Thyroid gland (tissue), 4 donors: ENCODE measurements at regions not wholly inside any gene's neighbourhood (a gene's known extent, or its start where the extent isn't known, plus 50 kb on each side); places are given as distances from the start of the nearest gene placed in this dataset.

Experiments used
- POLR2A ChIP-seq, 2 donors: fragments of 450-650 bp; IDR thresholded peaks; one replicate each; pipeline ENCODE4 v1.6.1; 2017; ENCODE audit warnings: antibody characterized with exemption in 2 of 2, mild to moderate bottlenecking in 2 of 2, moderate library complexity in 1 of 2
- TF ChIP-seq, protein P1 (sequence below), 6 experiments: fragments of 200-600 bp in 3 of 6; fragments of 450-650 bp in 3 of 6; sonication (generic) in 3 of 6; IDR thresholded peaks; one replicate each; pipeline ENCODE4 v1.5.1; 2016 to 2019; ENCODE audit warnings: antibody characterized with exemption in 6 of 6, mild to moderate bottlenecking in 2 of 6, inconsistent platforms in 1 of 6, moderate library complexity in 1 of 6

GRCh38 chr9:104025104-104025503 lies 69.0 kb upstream of the SMC2 start:
- TF ChIP-seq POLR2A (IDR thresholded peaks at IDR 0.05), result no peak
- TF ChIP-seq, protein P1, sequence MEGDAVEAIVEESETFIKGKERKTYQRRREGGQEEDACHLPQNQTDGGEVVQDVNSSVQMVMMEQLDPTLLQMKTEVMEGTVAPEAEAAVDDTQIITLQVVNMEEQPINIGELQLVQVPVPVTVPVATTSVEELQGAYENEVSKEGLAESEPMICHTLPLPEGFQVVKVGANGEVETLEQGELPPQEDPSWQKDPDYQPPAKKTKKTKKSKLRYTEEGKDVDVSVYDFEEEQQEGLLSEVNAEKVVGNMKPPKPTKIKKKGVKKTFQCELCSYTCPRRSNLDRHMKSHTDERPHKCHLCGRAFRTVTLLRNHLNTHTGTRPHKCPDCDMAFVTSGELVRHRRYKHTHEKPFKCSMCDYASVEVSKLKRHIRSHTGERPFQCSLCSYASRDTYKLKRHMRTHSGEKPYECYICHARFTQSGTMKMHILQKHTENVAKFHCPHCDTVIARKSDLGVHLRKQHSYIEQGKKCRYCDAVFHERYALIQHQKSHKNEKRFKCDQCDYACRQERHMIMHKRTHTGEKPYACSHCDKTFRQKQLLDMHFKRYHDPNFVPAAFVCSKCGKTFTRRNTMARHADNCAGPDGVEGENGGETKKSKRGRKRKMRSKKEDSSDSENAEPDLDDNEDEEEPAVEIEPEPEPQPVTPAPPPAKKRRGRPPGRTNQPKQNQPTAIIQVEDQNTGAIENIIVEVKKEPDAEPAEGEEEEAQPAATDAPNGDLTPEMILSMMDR (IDR thresholded peaks at IDR 0.05), result no peak
